ENCODE measurements at regions not wholly inside any gene's neighbourhood (a gene's known extent, or its start where the extent isn't known, plus 50 kb on each side); places are given as distances from the start of the nearest gene placed in this dataset.

- TF ChIP-seq, protein P1, sequence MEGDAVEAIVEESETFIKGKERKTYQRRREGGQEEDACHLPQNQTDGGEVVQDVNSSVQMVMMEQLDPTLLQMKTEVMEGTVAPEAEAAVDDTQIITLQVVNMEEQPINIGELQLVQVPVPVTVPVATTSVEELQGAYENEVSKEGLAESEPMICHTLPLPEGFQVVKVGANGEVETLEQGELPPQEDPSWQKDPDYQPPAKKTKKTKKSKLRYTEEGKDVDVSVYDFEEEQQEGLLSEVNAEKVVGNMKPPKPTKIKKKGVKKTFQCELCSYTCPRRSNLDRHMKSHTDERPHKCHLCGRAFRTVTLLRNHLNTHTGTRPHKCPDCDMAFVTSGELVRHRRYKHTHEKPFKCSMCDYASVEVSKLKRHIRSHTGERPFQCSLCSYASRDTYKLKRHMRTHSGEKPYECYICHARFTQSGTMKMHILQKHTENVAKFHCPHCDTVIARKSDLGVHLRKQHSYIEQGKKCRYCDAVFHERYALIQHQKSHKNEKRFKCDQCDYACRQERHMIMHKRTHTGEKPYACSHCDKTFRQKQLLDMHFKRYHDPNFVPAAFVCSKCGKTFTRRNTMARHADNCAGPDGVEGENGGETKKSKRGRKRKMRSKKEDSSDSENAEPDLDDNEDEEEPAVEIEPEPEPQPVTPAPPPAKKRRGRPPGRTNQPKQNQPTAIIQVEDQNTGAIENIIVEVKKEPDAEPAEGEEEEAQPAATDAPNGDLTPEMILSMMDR (IDR thresholded peaks at IDR 0.05; ENCODE audit: low read depth, low read length): no peak
Measured at GRCh38 chr2:239717706-239718105, 307.4 kb downstream of the NDUFA10 start.

DNA sequence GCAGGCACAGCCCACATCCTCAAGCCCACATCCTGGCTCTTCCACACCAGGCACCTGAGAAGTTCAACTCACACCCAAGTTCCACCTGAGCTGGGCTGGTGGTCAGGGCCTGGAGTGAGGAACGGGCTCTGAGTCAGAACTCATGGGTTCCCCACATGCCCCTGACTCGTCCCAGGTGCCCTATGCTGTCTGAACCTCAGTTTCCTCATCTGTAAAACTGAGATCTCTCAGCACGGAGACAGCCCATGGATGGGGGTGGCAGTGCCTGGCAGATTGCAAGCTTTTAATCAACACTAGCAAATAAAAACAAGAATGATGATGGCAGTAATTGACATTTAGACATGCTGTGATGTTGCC, 307.8 kb downstream of the NDUFA10 start:
- TF ChIP-seq, protein P1 (IDR thresholded peaks at IDR 0.05; ENCODE audit: low read depth, low read length): no peak
- DNase-seq (ENCODE audit: extremely low read depth, low read depth): no peak

More at GRCh38 chr2:239717706-239718105, 307.4 kb downstream of the NDUFA10 start:
- no peak for DNase-seq (ENCODE audit: extremely low read depth, low read depth)

DNA sequence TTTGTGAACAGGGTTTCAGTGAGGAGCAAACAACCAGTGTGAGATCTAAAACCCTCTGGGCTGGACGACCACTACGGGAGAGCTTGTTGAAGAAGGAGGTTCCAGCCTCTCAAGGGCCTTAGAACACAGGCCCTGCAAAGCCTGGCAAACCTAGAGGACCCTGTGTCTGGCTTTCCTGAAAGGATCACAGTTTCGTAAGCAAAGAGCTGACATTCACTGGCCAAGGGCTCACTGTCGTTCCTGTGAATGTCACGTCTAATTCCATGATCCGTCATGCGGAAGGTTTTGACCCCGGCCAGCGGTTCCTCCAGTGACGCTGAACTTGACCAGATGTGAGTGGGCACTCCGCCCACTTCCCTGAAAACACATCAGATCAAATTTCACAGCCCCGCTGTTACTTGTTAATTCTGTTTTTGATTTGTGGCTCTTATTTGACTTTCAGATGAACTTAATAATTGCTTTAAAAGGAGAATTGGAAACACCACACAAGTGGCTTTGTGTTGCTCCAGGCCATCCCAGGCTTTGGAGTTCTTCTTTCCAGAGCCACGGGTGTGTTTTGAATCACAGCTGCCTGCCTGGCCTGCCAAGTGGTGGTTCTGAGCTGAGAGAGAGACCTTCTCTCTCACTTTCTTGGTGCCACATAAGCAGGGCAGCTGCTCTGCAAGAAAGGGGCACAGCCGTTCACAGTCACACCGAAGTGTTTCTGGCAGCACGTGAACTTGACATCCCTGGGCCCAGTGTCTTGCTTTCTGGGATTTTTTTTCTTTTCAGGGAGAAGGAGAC, 308.4 kb downstream of the NDUFA10 start:
- no peak for DNase-seq (ENCODE audit: extremely low read depth, low read depth)
- TF ChIP-seq, protein P1 (IDR thresholded peaks at IDR 0.05; ENCODE audit: low read depth, low read length): no peak

GRCh38 chr2:239716009-239716408, 309.1 kb downstream of the NDUFA10 start:
- no peak for DNase-seq (ENCODE audit: extremely low read depth, low read depth)

GRCh38 chr2:239715606-239716005, 309.5 kb downstream of the NDUFA10 start:
- TF ChIP-seq, protein P1 (IDR thresholded peaks at IDR 0.05; ENCODE audit: low read depth, low read length): no peak
- no peak for DNase-seq (ENCODE audit: extremely low read depth, low read depth)

More at GRCh38 chr2:239716009-239716408, 309.1 kb downstream of the NDUFA10 start:
- TF ChIP-seq, protein P1 (IDR thresholded peaks at IDR 0.05; ENCODE audit: low read depth, low read length): no peak

DNA sequence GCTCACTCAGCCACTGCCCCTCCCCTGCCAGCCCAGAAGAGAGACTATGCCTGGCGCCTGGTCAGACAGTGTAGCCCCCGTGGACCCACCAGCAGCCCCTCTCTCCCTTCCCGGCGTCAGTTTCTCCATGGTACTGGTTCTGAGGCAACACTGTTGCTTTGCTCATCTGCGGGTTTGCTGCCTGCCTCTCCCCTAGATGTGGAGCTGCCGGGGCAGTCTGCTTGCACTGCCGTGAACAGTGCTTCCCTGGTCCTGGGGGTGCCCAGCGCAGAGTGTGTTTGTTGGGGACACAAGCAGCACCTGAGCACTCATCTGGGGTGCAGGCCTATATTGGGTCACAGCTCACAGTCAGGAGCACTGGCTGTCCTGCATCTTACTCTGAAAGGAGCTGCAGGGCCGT, 309.9 kb downstream of the NDUFA10 start:
- DNase-seq (ENCODE audit: extremely low read depth, low read depth): no peak
- TF ChIP-seq, protein P1 (IDR thresholded peaks at IDR 0.05; ENCODE audit: low read depth, low read length): no peak

DNA sequence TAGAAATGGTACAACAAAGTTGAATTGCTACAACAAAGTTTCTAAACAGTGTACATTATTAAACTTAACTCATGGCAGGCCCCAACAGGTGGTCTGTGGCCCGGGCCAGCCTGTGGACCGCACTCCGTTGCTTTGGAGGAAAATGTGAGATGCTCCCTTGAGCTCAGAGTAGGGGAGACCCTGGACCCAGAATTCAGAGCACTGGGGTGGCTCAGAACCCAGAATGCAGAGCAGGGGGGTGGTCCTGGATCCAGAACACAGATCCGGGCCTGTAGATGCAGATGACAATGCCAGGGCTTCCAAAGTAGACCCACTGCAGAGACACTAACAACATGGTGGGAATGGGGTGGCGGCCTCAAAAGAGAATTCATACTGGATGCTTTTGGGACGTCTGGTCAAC, 311.0 kb downstream of the NDUFA10 start:
- TF ChIP-seq, protein P1 (IDR thresholded peaks at IDR 0.05; ENCODE audit: low read depth, low read length): no peak

More for the DNA sequence above, 311.0 kb downstream of the NDUFA10 start:
- no peak for DNase-seq (ENCODE audit: extremely low read depth, low read depth)
